Ectodermal cell (in vitro differentiated cells): ENCODE measurements at regions not wholly inside any gene's neighbourhood (a gene's known extent, or its start where the extent isn't known, plus 50 kb on each side); places are given as distances from the start of the nearest gene placed in this dataset.
"Not testable (repeated sequence)": the region's sequence is repeated elsewhere in the genome, so short reads cannot be mapped to it uniquely, and the experiment has no call there.

ENCODE experiments used
- H3K27ac ChIP-seq: 2 replicates; pipeline ENCODE4 v1.7.0; 2013; ENCODE audit warnings: mild to moderate bottlenecking, low read depth, low read length; ENCODE audit not compliant: insufficient read depth, poor library complexity, severe bottlenecking
- H3K27me3 ChIP-seq: 2 replicates; pipeline ENCODE4 v1.7.0; 2013; ENCODE audit warnings: mild to moderate bottlenecking, low read length; ENCODE audit not compliant: insufficient read depth, control insufficient read depth, poor library complexity, severe bottlenecking
- H3K36me3 ChIP-seq: one replicate; pipeline ENCODE4 v1.7.0; 2013; ENCODE audit warnings: low read length; ENCODE audit not compliant: control insufficient read depth, insufficient read depth
- H3K4me1 ChIP-seq: one replicate; pipeline ENCODE4 v1.7.0; 2013; ENCODE audit warnings: low read length; ENCODE audit not compliant: control insufficient read depth, insufficient read depth
- H3K4me3 ChIP-seq: 2 replicates; pipeline ENCODE4 v1.7.0; 2013; ENCODE audit warnings: low read depth, low read length, control low read depth; ENCODE audit not compliant: insufficient read depth
- H3K9me3 ChIP-seq: 2 replicates; pipeline ENCODE4 v1.7.0; 2013; ENCODE audit warnings: mild to moderate bottlenecking, low read length, moderate library complexity; ENCODE audit not compliant: control insufficient read depth
- WGBS, 2 experiments: methylation state at CpG; one replicate each; pipeline ENCODE4 v1.1.7; 2013; ENCODE audit warnings: missing lambda C conversion rate in 2 of 2; 5-methylcytosine and 5-hydroxymethylcytosine counted together

- WGBS, 2 experiments, result 100% methylated on average over 2 of the region's 2 CpGs
- H3K9me3 ChIP-seq, result no peaks in the 10 kb centered on the region
- H3K27ac ChIP-seq, result no peak overlapping the region
- no peaks in the 10 kb centered on the region for H3K27me3 ChIP-seq
- H3K4me3 ChIP-seq, result no peak overlapping the region
- no peaks in the 10 kb centered on the region for H3K36me3 ChIP-seq
- H3K4me1 ChIP-seq, result no peaks in the 10 kb centered on the region
These were observed 1920.2 kb upstream of the CDH9 start for GRCh38 chr5:28958581-28958980.

DNA sequence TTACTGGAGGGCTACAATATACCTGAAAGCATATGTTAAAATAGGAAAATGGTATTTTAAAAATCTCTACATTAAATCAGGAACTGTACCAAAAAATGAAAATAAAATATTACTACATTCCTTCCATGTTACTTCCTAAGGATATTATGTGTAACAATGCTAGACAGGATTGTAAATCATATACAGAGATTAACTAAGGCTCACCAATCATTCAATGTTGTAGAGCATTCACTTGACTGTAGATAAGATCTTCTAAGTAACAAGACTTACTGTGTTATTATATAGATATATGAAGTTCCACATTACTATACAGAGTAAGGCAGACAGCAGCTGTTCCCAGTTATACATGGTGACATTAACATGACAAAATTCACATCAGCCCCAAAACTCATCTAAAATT is 1919.1 kb upstream of the CDH9 start:
- H3K36me3 ChIP-seq, result no peaks in the 10 kb centered on the region
- no peaks in the 10 kb centered on the region for H3K27me3 ChIP-seq
- no peak overlapping the region for H3K4me3 ChIP-seq
- H3K4me1 ChIP-seq, result no peaks in the 10 kb centered on the region
- no peak overlapping the region for H3K27ac ChIP-seq
- H3K9me3 ChIP-seq, result no peaks in the 10 kb centered on the region

DNA sequence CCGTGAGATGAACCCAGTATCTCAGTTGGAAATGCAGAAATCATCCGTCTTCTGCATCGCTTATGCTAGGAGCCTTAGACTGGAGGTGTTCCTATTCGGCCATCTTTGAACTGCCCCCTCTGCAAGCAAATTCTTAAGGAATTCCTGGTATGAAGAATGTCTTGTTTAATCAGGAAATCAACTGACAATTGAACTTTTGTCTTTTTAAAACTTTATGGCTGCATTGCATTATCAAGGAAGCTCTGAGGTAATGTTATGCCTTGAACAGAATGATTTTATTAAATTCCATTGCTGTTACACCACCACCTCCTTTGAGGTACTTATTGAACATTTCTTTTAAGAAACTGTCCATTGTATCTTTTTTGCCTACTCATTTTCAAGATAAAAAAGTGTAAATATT is 1915.7 kb upstream of the CDH9 start:
- H3K27me3 ChIP-seq, result no peaks in the 10 kb centered on the region
- no peaks in the 10 kb centered on the region for H3K9me3 ChIP-seq
- no peaks in the 10 kb centered on the region for H3K4me1 ChIP-seq
- H3K27ac ChIP-seq, result no peak overlapping the region
- no peaks in the 10 kb centered on the region for H3K36me3 ChIP-seq
- H3K4me3 ChIP-seq, result no peak overlapping the region
- 95 to 98% methylated on average over 4 of the region's 4 CpGs for WGBS, 2 experiments

DNA sequence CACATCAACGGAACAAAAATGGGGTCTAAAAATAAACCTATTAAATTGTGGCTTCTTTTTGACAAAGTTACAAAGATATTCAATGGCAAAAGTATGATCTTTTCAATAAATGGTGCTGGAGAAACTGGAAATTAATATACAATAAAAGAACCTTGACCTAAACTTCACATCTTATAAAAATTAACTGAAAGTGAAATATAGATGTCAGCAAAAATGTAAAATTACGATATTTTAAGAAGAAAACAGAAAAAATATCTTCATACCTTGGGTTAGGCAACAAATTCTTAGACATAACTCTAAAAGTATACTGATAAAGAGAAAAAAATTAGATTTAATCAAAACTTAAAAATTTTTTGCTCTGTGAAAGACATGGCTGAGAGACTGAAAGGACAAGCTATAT is 1909.5 kb upstream of the CDH9 start:
- Histone ChIP-seq H3K4me3 (no peak overlapping the region), H3K27me3 (no peaks in the 10 kb centered on the region), H3K4me1 (no peaks in the 10 kb centered on the region), H3K27ac (no peak overlapping the region), H3K36me3 (no peaks in the 10 kb centered on the region), H3K9me3 (no peaks in the 10 kb centered on the region)
- 100% methylated on average over 1 of the region's 2 CpGs; no CpG with 5 or more reads in 1 of the 2 experiments for WGBS, 2 experiments

GRCh38 chr5:28945859-28946258 is 1907.5 kb upstream of the CDH9 start:
- H3K9me3 ChIP-seq, result no peaks in the 10 kb centered on the region
- H3K36me3 ChIP-seq, result no peaks in the 10 kb centered on the region
- H3K27ac ChIP-seq, result no peak overlapping the region

DNA sequence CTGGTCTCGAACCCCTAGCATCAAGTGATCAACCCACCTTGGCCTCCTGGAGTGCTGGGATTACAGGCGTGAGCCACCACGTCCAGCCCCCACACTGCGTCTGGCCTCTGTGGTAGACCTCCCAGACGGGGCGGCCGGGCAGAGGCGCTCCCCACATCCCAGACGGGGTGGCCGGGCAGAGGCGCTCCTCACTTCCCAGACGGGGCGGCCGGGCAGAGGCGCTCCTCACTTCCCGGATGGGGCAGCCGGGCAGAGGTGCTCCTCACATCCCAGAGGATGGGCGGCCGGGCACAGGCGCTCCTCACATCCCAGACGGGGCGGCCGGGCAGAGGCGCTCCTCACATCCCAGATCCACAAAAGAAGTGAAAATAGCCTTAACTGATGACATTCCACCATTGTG is 1891.0 kb upstream of the CDH9 start:
- H3K4me3 ChIP-seq, result not testable (repeated sequence)

More at GRCh38 chr5:28945859-28946258, 1907.5 kb upstream of the CDH9 start:
- no peak overlapping the region for H3K4me3 ChIP-seq
- no peaks in the 10 kb centered on the region for H3K4me1 ChIP-seq
- no peaks in the 10 kb centered on the region for H3K27me3 ChIP-seq

DNA sequence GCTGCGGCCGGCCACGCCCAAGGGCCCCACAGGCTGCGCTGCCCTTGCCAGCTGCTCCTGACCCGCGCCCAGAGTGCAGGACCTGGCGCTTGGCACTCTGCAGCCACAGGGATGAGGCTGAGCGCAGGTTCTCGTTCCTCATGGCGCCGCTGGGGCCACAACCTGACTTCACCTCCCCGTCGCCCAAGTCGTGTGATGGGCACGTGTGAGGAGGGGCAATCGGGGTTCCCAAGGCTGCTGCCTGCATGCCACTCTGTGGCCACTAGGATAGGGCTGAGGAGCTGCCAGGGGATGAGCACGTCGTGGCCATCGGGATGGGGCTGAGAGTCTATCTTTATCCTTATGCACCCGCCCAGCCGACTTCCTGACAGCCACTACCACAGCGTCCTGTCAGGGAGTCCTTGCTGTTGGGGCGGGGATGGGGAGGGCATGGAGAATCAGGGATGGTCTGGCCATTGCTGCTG is 1890.0 kb upstream of the CDH9 start:
- H3K27me3 ChIP-seq, H3K27ac ChIP-seq, H3K4me1 ChIP-seq, H3K36me3 ChIP-seq, H3K9me3 ChIP-seq, H3K4me3 ChIP-seq: not testable (repeated sequence)
- WGBS, 2 experiments, result 97% methylated on average over 23 of the region's 23 CpGs

More for the DNA sequence above, 1891.0 kb upstream of the CDH9 start:
- H3K9me3 ChIP-seq, H3K27me3 ChIP-seq, H3K36me3 ChIP-seq, H3K27ac ChIP-seq, H3K4me1 ChIP-seq: not testable (repeated sequence)
- 87 to 90% methylated on average over 24 of the region's 24 CpGs for WGBS, 2 experiments

DNA sequence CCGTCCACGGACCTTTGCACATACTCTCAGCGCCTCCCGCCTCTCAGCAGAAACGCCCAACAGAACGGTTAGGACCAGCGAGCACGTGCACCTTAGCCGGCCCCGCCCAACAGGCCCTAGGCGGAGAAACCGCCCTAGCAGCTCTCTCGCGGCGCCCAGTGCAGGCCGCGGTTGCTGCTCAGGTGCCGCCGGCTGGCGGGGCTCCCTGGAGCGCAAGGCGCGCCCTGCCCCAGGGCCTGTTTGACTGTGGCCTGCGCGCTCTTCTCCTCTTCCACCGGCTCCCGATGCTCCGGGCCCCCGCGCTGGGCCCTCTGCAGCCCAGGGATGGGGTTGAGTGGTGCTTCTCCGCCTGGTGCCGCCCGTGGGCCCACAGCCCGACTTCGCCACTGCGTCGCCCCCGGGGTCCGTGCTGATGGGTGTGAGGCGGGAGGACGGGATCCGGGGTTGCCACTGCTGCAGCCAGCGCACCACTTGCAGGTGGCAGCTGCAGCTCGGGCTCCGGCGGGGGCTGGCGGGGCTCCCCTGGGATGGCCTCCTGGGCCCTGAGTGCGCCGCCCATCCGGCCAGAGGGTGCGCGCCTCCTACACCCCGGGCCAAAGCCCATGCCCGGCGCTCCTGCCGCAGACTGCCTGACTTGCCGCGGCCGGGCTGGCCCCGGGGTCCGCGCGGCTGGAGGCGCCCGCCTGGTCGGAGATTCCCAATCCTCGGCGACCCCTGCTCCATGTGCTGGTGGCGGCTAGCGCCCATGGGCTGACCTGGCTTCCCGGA is 1889.4 kb upstream of the CDH9 start:
- Histone ChIP-seq H3K4me3 (no peak overlapping the region), H3K27ac (no peak overlapping the region), H3K36me3 (no peaks in the 10 kb centered on the region), H3K27me3 (no peaks in the 10 kb centered on the region), H3K4me1 (no peaks in the 10 kb centered on the region), H3K9me3 (no peaks in the 10 kb centered on the region)
- 96 to 98% methylated on average over 71 of the region's 71 CpGs for WGBS, 2 experiments

DNA sequence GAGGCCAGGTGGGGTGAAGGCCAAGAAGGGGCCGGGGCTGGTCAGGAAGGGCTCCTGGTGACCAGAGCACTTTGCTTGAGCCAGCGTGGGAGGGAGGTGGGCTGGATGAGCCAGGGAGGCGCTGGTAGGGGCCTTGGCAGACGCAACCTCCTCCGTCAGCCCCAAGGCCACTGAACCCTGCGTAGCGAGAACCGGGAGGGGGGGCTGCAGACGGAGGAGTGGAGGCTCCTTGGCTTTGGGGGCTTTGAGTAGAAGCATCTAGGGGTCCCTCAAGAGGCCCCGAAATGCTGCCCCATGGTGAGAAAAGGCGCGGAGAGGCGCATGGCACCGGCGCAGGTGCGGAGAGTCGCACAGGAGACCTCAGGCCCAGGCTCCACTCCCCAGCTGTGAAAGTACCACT is 1888.0 kb upstream of the CDH9 start:
- Histone ChIP-seq H3K36me3 (no peaks in the 10 kb centered on the region), H3K27ac (no peak overlapping the region), H3K27me3 (no peaks in the 10 kb centered on the region), H3K4me3 (no peak overlapping the region), H3K9me3 (no peaks in the 10 kb centered on the region), H3K4me1 (no peaks in the 10 kb centered on the region)
- WGBS, 2 experiments, result 94 to 97% methylated on average over 17 of the region's 17 CpGs

DNA sequence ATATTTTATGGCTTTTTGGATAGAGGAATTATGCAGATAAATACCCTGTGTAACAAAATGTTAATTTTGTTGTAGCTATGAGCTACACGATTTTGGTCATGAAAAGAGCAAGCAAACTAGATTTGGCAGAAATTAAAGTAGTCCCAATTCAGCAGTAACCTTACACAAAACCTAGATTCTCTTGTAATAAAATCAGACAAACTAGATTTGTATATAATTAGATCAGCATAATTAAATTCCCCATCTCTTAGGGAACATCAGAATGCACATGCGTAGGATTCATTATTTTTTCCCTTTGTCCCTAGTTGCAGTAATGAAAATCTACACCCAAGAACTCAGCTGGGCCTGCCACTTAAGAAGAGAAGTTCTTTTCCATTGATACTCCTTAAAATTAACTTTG is 1879.2 kb upstream of the CDH9 start:
- 100% methylated on average over 2 of the region's 2 CpGs for WGBS, 2 experiments
- Histone ChIP-seq H3K4me1 (no peaks in the 10 kb centered on the region), H3K27ac (no peak overlapping the region), H3K27me3 (no peaks in the 10 kb centered on the region), H3K9me3 (no peaks in the 10 kb centered on the region), H3K4me3 (no peak overlapping the region), H3K36me3 (no peaks in the 10 kb centered on the region)

GRCh38 chr5:28914297-28914696 is 1875.9 kb upstream of the CDH9 start:
- Histone ChIP-seq H3K27me3 (no peaks in the 10 kb centered on the region), H3K9me3 (no peaks in the 10 kb centered on the region), H3K4me3 (no peak overlapping the region), H3K36me3 (no peaks in the 10 kb centered on the region), H3K27ac (no peak overlapping the region), H3K4me1 (no peaks in the 10 kb centered on the region)
- 72 to 89% methylated on average over 2 of the region's 2 CpGs for WGBS, 2 experiments
